ENCODE measurements at regions not wholly inside any gene's neighbourhood (a gene's known extent, or its start where the extent isn't known, plus 50 kb on each side); places are given as distances from the start of the nearest gene placed in this dataset.
"Not testable (repeated sequence)": the region's sequence is repeated elsewhere in the genome, so short reads cannot be mapped to it uniquely, and the experiment has no call there.

DNA sequence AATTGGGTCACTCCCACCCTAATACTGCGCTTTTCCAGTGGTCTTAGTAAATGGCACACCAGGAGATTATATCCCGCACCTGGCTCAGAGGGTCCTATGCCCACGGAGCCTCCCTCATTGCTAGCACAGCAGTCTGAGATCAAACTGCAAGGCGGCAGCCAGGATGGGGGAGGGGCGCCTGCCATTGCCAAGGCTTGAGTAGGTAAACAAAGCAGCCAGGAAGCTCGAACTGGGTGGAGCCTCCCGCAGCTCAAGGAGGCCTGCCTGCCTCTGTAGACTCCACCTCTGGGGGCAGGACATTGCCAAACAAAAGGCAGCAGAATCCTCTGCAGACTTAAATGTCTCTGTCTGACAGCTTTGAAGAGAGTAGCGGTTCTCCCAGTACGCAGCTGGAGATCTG, 52.4 kb upstream of the PMPCB start:
- DNase-seq (ENCODE audit: low read depth); H3K4me3 ChIP-seq (ENCODE audit: low read depth, low read length): not testable (repeated sequence)

- DNase-seq (ENCODE audit: low read depth) = no peak
- TF ChIP-seq CTCF (conservative IDR thresholded peaks at IDR 0.05; ENCODE audit: low read depth, low read length) = no peak
- H3K4me3 ChIP-seq (ENCODE audit: low read depth, low read length) = no peak overlapping the region
Measured at GRCh38 chr7:103240806-103241205, 56.4 kb upstream of the PMPCB start.

DNA sequence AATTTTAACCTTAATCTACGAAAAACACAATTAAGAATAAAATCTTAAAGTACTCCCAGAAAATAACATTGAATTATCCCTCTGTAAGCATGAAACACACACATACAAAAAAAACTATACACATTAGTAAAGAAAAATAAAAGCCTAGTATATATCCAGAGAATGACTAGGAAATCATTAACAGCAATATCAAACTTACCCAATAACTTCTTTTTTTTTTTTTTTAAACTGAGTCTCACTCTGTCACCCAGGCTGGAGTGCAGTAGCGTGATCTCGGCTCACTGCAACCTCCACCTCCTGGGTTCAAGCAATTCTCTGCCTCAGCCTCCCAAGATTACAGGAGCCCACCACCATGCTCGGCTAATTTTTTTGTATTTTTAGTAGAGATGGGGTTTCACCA, 61.4 kb upstream of the PMPCB start:
- H3K4me3 ChIP-seq (ENCODE audit: low read depth, low read length); DNase-seq (ENCODE audit: low read depth): not testable (repeated sequence)

GRCh38 chr7:103234877-103235276, 62.4 kb upstream of the PMPCB start:
- not testable (repeated sequence) for H3K4me3 ChIP-seq (ENCODE audit: low read depth, low read length); DNase-seq (ENCODE audit: low read depth)

DNA sequence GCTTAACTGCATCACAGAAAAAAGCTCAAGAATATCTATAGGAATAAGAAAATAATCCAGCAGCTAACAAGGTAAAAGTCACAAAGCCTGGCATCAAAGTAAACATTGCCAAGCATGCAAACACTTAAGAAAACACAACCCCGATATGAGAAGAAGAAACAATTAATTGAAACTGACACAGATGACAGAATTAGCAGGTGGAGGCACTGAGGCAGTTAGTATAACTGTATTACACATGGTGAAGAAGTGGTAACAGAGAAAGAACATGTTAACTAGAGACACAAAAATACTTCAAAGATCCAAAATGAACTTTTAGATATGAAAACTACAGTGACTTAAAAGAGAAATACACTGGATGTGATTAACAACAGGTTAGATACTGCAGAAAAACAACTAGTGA, 69.4 kb upstream of the PMPCB start:
- H3K4me3 ChIP-seq (ENCODE audit: low read depth, low read length); DNase-seq (ENCODE audit: low read depth): not testable (repeated sequence)

GRCh38 chr7:103225798-103226197, 71.4 kb upstream of the PMPCB start:
- not testable (repeated sequence) for H3K4me3 ChIP-seq (ENCODE audit: low read depth, low read length); DNase-seq (ENCODE audit: low read depth)

DNA sequence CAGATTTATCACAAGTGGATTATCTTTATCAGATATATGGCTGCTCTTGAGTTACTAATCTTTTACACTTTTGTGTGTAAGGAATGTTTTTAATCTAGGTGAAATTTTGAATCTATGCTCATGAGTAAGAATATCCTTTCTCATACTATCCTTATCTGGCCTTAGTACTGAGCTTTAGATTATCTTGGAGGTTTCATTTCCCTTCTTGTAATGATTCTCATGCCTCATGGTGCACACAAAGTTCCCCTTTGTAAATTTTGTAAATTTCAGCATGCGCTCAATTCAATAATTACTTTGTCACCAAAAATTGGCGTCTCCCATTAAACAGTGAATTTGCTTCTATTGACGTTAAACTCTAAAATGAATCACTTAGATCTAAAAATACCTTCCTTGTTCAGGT, 74.2 kb upstream of the NAPEPLD start:
- H3K4me3 ChIP-seq (ENCODE audit: low read depth, low read length); DNase-seq (ENCODE audit: low read depth): not testable (repeated sequence)

GRCh38 chr7:103211049-103211448, 62.1 kb upstream of the NAPEPLD start:
- not testable (repeated sequence) for H3K4me3 ChIP-seq (ENCODE audit: low read depth, low read length); DNase-seq (ENCODE audit: low read depth)

DNA sequence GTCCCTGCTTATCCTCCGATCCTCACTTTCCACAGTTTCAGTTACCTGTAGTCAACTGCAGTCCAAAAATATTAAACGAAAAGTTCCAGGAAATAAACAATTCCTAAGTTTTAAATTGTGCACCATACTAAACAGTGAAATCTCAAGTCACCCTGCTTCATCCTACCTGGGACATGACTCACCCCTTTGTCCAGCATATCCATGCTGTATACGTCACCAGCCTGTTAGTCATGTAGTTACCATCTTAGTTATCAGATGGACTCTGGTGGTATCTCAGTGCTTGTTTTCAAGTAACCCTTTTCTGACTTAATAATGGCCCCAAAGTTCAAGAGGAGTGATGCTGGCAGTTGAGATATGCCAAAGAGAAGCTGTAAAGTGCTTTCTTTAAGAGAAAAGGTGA, 50.3 kb upstream of the NAPEPLD start:
- H3K4me3 ChIP-seq (ENCODE audit: low read depth, low read length) = not testable (repeated sequence)
- DNase-seq (ENCODE audit: low read depth) = peak; percentile 2
